ENCODE measurements at regions not wholly inside any gene's neighbourhood (a gene's known extent, or its start where the extent isn't known, plus 50 kb on each side); places are given as distances from the start of the nearest gene placed in this dataset.

GRCh38 chr17:77579682-77580081 is 378.8 kb upstream of the TNRC6C start (continued):
- no peak for TF ChIP-seq PTRF (tag; IDR thresholded peaks at IDR 0.05)
- TF ChIP-seq KLF16 (IDR thresholded peaks at IDR 0.05): no peak
- peak; percentile 68 for TF ChIP-seq JUND (IDR thresholded peaks at IDR 0.05; ENCODE audit: borderline replicate concordance, low read depth, low read length)
- TF ChIP-seq JUND (tag; IDR thresholded peaks at IDR 0.05; ENCODE audit: borderline replicate concordance, low read depth, low read length): peak; percentile 84; the same call in 1 of the 3 replicates
- TF ChIP-seq ATF1 (CRISPR knock-in tag; IDR thresholded peaks at IDR 0.05): no peak
- 0 out of 2 replicates have a peak, but pooled peaks have one; percentile 23 for TF ChIP-seq ATF1 (tag; IDR thresholded peaks at IDR 0.05)
- TF ChIP-seq ATF7 (IDR thresholded peaks at IDR 0.05): peak; percentile 89
- 0 out of 2 replicates have a peak, but pooled peaks have one; percentile 20 for TF ChIP-seq JUN (IDR thresholded peaks at IDR 0.05; ENCODE audit: borderline replicate concordance, low read depth, low read length)
- no peak for TF ChIP-seq JUN (CRISPR knock-in tag; IDR thresholded peaks at IDR 0.05; ENCODE audit: borderline replicate concordance)
- no peak for TF ChIP-seq U2AF2 (optimal IDR thresholded peaks at IDR 0.05; ENCODE audit: low read depth, low read length)
- no peak for TF ChIP-seq SOX6 (IDR thresholded peaks at IDR 0.05)
- TF ChIP-seq POLR2AphosphoS2 (IDR thresholded peaks at IDR 0.05; ENCODE audit: low read length): no peak
- no peak for TF ChIP-seq STAT5B (CRISPR knock-in tag; IDR thresholded peaks at IDR 0.05)

DNA sequence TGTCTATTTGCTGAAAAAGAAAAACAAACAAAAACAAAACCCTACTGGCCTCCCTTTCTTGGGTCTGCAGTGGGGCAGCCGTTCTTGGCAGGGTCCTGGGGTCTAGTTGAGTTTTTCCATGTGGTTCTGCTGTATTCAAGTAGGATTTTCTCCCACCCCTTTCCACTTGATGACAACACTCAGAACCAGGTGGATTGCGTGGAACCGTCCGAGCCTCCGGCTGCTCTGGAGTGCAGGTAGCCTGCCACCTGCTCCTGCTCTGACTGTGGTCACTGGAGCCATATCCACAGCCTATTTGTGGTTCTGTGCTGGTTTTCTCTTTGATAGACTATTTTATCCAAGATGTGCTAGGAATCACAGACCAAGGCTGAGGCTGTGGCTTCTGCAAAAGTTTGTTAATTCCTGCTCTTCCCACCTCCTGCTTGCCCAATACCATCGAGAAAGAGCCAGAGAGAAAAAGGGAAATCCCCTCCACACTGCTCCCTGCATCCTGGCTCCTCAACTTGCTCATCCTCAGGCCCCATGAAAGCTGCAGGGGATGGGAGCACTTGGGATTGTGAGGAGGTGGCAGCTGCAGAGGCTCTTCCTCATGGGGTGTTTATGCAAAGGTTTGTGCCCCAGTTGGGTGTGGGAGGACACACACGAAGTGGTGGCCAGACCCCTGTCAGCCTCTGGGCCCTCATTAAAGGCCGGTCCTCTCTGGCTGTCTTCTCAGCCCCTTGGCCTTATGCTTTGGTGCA is 377.8 kb upstream of the TNRC6C start:
- no peak for FAIRE-seq
- Histone ChIP-seq H3K36me3 (ENCODE audit: control insufficient read depth, insufficient read depth, low read length) (no peaks in the 10 kb centered on the region), H3K9me3 (replicated peaks; ENCODE audit: control insufficient read depth, insufficient read depth, low read depth, low read length) (no peaks in the 10 kb centered on the region), H3K4me1 (replicated peaks in 1 of 2; ENCODE audit: control insufficient read depth in 2 of 2, insufficient read depth in 2 of 2, low read length in 2 of 2) (no peaks in the 10 kb centered on the region), H3K4me2 (ENCODE audit: insufficient read depth, low read length) (no peak overlapping the region), H3K4me3 (no peak overlapping the region), H3K27ac (ENCODE audit: extremely low read depth, low read depth, low read length) (no peak overlapping the region), H3K9ac (ENCODE audit: insufficient read depth in 1 of 2, low read depth in 2 of 2, low read length in 2 of 2) (no peak overlapping the region), H2AFZ (ENCODE audit: low read depth, low read length) (no peak overlapping the region), H3K27me3 (ENCODE audit: control insufficient read depth in 2 of 2, insufficient read depth in 2 of 2, low read length in 2 of 2) (peaks cover 12 to 43% of the 10 kb centered on the region in 2 experiments), H4K20me1 (replicated peaks; ENCODE audit: control insufficient read depth, insufficient read depth, low read length) (0 out of 2 replicates have a peak, but pooled peaks cover 4% of the 10 kb centered on the region), H3K79me2 (ENCODE audit: control insufficient read depth, insufficient read depth, low read length) (no peaks in the 10 kb centered on the region), H3K9me1 (ENCODE audit: control insufficient read depth, insufficient read depth, low read length) (no peaks in the 10 kb centered on the region)
- ATAC-seq: no peak
- DNase-seq (ENCODE audit: extremely low read depth in 1 of 4, low spot score in 3 of 4): no peak
- POLR2A ChIA-PET: interaction anchor here (0.7 kb wide), 1 partner anchor 35 kb away, joined by 3 read pairs; no protein-coding TSS in a partner anchor
- in situ Hi-C loops (cut with MboI) (no loop called here), intact Hi-C loops (cut with micrococcal nuclease) (no loop called here)
- BruUV-seq (replicated peaks): no TSS peak
- WGBS (ENCODE audit: insufficient coverage, low coverage, missing lambda C conversion rate): under 1% methylated on average over 8 of the region's 8 CpGs
- CTCF ChIA-PET (ENCODE audit: low intra/inter-chr PET ratio): no interaction called here
- no peak for TF ChIP-seq FOXA3 (CRISPR knock-in tag; conservative IDR thresholded peaks at IDR 0.05 in 1 of 2, IDR thresholded peaks at IDR 0.05 in 1 of 2)
- no peak for TF ChIP-seq TCF7L2 (IDR thresholded peaks at IDR 0.05; ENCODE audit: low read depth, low read length)
- no peak for TF ChIP-seq ZEB2 (IDR thresholded peaks at IDR 0.05)
- TF ChIP-seq DLX4 (CRISPR knock-in tag; IDR thresholded peaks at IDR 0.05): no peak
- TF ChIP-seq ZNF282 (CRISPR knock-in tag; IDR thresholded peaks at IDR 0.05): no peak
- TF ChIP-seq ZNF121 (CRISPR knock-in tag; conservative IDR thresholded peaks at IDR 0.05): no peak
- no peak for TF ChIP-seq BRF2 (IDR thresholded peaks at IDR 0.05; ENCODE audit: borderline replicate concordance, insufficient read depth, insufficient read length)
- no peak for TF ChIP-seq TFAM (CRISPR knock-in tag; conservative IDR thresholded peaks at IDR 0.05)
- TF ChIP-seq, protein P1, sequence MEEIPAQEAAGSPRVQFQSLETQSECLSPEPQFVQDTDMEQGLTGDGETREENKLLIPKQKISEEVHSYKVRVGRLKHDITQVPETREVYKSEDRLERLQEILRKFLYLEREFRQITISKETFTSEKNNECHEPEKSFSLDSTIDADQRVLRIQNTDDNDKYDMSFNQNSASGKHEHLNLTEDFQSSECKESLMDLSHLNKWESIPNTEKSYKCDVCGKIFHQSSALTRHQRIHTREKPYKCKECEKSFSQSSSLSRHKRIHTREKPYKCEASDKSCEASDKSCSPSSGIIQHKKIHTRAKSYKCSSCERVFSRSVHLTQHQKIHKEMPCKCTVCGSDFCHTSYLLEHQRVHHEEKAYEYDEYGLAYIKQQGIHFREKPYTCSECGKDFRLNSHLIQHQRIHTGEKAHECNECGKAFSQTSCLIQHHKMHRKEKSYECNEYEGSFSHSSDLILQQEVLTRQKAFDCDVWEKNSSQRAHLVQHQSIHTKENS (CRISPR knock-in tag; IDR thresholded peaks at IDR 0.05): no peak
